ENCODE measurements at regions not wholly inside any gene's neighbourhood (a gene's known extent, or its start where the extent isn't known, plus 50 kb on each side); places are given as distances from the start of the nearest gene placed in this dataset.

DNA sequence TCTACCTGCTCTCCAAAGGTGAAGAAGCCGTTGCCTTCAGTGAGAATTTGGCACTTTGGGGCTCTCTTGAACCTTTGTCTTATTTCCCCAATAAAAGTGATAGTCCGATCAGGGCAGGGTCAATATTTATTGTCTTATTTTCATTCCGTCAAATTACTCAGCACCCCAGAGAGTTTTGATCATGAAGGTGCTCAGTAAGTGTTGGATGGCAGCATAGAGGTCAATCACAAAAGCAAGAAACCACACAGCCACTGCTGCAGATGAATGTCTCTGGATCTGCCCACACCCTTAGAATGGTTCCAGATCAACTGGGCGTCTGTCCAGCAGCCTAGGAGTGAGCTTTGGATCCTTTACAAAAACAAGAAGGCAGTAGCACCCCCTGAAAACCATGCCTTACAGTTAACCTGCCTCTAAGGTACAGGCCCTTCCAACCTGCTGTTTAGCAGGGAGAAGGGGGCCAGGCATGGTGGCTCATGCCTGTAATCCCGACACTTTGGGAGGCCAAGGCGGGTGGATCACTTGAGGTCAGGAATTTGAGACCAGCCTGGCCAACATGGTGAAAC, 97.3 kb downstream of the PSMG1 start:
- peaks cover 2% of the 10 kb centered on the region for H3K36me3 Mint-ChIP-seq (ENCODE audit: unreplicated experiment)
- H3K27me3 Mint-ChIP-seq (ENCODE audit: unreplicated experiment): peaks cover 6% of the 10 kb centered on the region
- no peak overlapping the region for H3K4me3 Mint-ChIP-seq (ENCODE audit: unreplicated experiment)
- H3K9me3 Mint-ChIP-seq (ENCODE audit: unreplicated experiment): no peaks in the 10 kb centered on the region
- no peak for DNase-seq (ENCODE audit: extremely low spot score, unreplicated experiment)
- peaks cover 28% of the 10 kb centered on the region for H3K4me1 Mint-ChIP-seq (ENCODE audit: unreplicated experiment)
- no peak overlapping the region for H3K27ac Mint-ChIP-seq (ENCODE audit: unreplicated experiment)
- TF ChIP-seq, protein P1, sequence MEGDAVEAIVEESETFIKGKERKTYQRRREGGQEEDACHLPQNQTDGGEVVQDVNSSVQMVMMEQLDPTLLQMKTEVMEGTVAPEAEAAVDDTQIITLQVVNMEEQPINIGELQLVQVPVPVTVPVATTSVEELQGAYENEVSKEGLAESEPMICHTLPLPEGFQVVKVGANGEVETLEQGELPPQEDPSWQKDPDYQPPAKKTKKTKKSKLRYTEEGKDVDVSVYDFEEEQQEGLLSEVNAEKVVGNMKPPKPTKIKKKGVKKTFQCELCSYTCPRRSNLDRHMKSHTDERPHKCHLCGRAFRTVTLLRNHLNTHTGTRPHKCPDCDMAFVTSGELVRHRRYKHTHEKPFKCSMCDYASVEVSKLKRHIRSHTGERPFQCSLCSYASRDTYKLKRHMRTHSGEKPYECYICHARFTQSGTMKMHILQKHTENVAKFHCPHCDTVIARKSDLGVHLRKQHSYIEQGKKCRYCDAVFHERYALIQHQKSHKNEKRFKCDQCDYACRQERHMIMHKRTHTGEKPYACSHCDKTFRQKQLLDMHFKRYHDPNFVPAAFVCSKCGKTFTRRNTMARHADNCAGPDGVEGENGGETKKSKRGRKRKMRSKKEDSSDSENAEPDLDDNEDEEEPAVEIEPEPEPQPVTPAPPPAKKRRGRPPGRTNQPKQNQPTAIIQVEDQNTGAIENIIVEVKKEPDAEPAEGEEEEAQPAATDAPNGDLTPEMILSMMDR (IDR thresholded peaks at IDR 0.05): no peak

DNA sequence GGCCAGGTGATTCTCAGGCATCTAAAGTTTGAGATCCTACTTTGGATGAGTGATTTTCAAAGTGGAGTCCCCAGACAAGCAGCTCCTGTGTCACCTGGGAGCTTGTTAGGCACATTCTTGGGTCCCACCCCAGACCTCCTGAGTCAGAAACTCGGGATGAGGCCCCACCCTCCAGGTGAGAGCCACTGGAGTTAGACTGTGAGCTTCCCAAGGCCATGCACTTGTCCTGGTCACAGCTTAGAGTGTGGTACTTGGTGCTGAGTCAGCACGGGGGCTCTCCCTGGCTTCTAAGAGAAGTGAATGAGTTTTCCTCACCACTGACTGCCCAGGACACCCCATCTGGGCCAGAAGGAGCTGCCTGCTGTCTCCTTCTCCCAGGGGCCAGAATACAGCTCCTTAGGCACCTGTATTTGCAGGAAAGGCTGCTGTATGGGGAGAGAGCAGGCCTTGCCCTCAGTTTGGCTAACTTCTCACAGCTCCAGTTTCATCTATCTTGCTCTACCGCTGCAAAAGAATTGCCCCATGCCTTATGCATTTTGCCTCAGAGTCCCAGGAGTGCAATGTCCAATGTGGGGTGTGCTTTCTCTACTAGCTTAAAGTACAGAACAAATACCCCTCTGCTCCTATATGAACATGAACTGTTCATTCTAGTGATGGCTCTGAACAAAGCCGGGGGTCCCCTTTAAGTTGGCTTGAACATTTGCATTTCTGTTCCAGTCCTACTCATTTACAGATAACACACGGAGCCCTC, 98.1 kb downstream of the PSMG1 start:
- no peak overlapping the region for H3K4me3 Mint-ChIP-seq (ENCODE audit: unreplicated experiment)
- no peak overlapping the region for H3K27ac Mint-ChIP-seq (ENCODE audit: unreplicated experiment)
- no peaks in the 10 kb centered on the region for H3K9me3 Mint-ChIP-seq (ENCODE audit: unreplicated experiment)
- TF ChIP-seq, protein P1 (IDR thresholded peaks at IDR 0.05): no peak
- peaks cover 6% of the 10 kb centered on the region for H3K27me3 Mint-ChIP-seq (ENCODE audit: unreplicated experiment)
- H3K4me1 Mint-ChIP-seq (ENCODE audit: unreplicated experiment): peaks cover 28% of the 10 kb centered on the region
- peaks cover 2% of the 10 kb centered on the region for H3K36me3 Mint-ChIP-seq (ENCODE audit: unreplicated experiment)
- DNase-seq (ENCODE audit: extremely low spot score, unreplicated experiment): no peak

DNA sequence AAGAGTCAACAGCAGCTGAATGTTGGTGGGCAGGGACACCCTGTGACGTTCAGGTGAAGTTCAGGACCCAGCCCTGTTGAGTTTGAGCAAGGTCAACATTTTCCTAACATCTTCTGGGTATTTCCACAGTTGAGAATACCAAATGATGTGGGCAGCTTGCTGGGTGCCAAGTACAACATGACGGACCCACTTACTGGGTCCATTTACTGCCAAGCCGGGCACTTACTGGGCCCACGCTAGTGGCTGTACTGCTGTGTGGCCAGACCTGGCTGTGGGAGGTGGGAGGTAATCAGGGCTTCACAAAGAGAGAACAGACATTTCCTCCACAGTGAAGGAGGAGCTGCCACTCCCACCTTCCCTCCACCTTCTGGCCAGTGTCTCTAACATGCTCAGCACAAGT, 99.2 kb downstream of the PSMG1 start:
- H3K27me3 Mint-ChIP-seq (ENCODE audit: unreplicated experiment): peaks cover 6% of the 10 kb centered on the region
- H3K27ac Mint-ChIP-seq (ENCODE audit: unreplicated experiment): no peak overlapping the region
- peaks cover 2% of the 10 kb centered on the region for H3K36me3 Mint-ChIP-seq (ENCODE audit: unreplicated experiment)
- TF ChIP-seq, protein P1 (IDR thresholded peaks at IDR 0.05): no peak
- H3K4me3 Mint-ChIP-seq (ENCODE audit: unreplicated experiment): no peak overlapping the region
- H3K9me3 Mint-ChIP-seq (ENCODE audit: unreplicated experiment): no peaks in the 10 kb centered on the region
- H3K4me1 Mint-ChIP-seq (ENCODE audit: unreplicated experiment): peaks cover 26% of the 10 kb centered on the region
- DNase-seq (ENCODE audit: extremely low spot score, unreplicated experiment): no peak

DNA sequence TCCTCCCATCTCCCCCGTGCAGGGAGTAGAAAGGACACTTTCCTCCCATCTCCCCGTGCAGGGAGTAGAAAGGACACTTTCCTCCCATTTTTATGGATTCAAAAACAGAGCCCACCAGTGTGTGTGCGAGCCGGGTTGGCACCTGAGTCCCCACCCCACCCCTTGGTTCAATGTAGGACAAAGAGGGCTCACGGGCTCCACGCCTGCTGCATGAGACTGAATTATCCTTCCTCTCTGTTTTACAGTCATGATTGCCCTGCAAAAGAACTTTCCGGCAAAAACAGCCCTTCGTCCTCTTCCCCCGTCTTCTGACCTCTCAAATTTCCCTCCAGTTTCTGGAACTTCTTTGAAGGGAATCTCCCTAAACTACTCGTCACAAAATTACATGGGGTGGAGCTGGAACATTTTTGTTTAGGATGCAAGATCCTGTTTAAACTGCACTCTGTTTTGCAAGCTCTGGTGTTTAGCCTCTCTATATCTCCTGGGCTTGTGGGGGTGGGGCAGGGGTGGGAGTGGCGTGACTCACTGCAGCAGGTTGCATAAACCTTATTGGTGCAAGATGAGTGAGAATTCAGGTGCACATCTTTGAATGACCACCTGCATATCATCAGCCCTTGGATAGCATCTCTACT, 99.8 kb downstream of the PSMG1 start:
- no peak for DNase-seq (ENCODE audit: extremely low spot score, unreplicated experiment)
- Mint-ChIP-seq H3K27me3 (ENCODE audit: unreplicated experiment) (peaks cover 6% of the 10 kb centered on the region), H3K9me3 (ENCODE audit: unreplicated experiment) (no peaks in the 10 kb centered on the region), H3K4me1 (ENCODE audit: unreplicated experiment) (peaks cover 20% of the 10 kb centered on the region), H3K36me3 (ENCODE audit: unreplicated experiment) (no peaks in the 10 kb centered on the region), H3K4me3 (ENCODE audit: unreplicated experiment) (no peak overlapping the region), H3K27ac (ENCODE audit: unreplicated experiment) (no peak overlapping the region)
- TF ChIP-seq, protein P1 (IDR thresholded peaks at IDR 0.05): no peak

Data from osteocyte (in vitro differentiated cells).